A204.1 (cell line): ENCODE measurements at regions not wholly inside any gene's neighbourhood (a gene's known extent, or its start where the extent isn't known, plus 50 kb on each side); places are given as distances from the start of the nearest gene placed in this dataset.

ENCODE experiments used
- FAIRE-seq: peaks from 2 replicates; lab custom pipeline; 2012; peaks lifted over from hg19 to GRCh38; lab: Jason Lieb, UNC

GRCh38 chr3:105042586-105042985 is 324.1 kb upstream of the ALCAM start:
- no peak for FAIRE-seq

DNA sequence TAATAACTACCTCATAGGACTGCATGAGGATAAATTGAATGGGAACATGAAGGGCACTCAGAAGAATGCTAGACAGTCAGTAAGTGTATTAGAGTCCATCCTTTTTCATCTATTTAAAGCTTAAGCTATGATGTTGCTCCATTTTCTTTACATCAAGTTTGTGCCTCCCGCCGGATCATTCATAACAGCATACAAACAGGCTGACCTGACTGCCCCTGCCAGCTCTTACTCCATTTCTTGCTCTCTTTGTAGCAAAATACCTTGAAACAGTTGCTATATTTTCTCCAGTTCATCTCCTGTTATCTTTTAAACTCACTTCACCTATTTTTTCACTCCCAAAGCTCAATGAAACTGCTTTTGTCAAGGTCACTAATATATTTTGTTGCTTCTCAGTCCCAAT is 315.6 kb upstream of the ALCAM start:
- no peak for FAIRE-seq

- no peak for FAIRE-seq
These were observed 314.7 kb upstream of the ALCAM start for GRCh38 chr3:105051972-105052371.

- FAIRE-seq: no peak
These were observed 303.9 kb upstream of the ALCAM start for GRCh38 chr3:105062853-105063252.

GRCh38 chr3:105065895-105066839 is 300.5 kb upstream of the ALCAM start:
- FAIRE-seq: no peak

DNA sequence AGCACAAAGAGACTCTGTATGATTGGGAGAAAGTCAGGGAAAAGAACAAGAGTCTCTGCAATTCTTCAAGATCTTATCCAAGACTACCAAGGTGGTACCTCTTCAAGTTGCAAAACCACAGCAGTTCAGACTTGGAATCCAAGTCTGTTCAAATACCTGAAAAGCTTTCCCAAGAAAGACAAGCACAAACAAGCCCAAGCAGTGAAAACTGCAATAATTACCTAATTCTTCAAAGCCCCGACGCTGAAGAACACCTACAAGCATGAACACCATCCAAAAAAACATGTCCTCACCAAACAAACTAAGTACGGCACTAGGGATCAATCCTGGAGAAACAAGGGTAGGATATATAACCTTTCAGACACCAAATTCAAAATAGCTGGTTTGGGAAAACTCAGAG is 299.3 kb upstream of the ALCAM start:
- no peak for FAIRE-seq

- no peak for FAIRE-seq
These were observed 289.5 kb upstream of the ALCAM start for GRCh38 chr3:105077060-105077822.

DNA sequence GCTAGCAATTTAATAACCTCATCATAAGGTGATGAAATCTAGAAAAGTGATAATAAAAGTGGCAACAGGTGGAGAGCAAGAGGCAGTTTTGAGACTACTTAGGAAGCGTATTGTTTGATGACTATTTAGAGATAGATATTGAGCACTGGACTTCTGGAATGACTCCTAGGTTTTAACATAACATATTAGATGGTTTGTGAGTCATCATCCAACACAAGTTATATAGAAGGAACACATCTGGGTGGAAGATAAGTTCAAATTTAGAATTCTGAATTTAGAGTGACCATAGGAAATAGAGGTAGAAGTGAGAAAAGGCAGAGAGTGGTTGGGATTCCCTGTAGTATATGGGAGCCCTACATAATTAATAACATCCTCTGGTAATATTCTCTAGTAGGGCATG is 282.8 kb upstream of the ALCAM start:
- FAIRE-seq: no peak

GRCh38 chr3:105085506-105085905 is 281.2 kb upstream of the ALCAM start:
- no peak for FAIRE-seq

DNA sequence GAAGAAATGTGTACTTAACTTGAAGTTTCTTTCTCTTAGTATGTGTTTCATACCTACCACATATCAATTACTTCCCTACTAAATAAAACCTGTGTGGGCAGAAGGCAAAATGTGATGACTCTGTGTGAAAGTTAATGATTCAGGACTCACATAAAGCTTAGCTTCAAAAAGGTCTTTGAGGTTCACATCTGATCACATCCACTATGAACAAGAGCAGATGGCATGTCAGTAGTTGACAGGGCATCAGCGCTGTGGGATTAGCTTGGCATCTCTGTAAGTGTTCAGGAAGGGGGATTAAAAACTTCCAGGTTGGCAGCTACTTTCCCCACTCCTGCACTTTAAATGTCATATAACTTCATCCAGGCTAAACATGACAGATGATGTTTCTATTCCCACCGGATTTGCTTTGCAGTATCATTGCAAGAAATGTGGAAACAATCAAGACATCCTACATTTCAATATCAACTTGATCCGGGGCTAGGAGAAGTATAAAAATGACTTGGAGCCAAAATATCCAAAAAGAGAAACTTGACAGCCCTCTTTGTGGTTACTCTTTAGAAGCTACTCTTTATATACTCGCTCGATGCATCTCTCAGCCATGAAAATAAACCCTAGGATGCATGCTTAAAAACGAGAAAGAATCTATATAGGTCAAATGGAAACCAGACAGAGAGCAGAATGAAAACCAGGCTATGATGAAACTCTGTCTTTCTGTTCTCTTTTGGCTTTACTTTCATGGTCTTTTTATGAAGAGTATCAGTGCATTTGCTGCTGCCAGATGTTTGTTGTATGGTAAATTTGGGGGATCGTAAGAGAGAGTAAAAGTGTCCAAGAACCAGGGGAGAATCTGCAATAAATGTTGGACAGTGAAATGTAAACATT is 273.1 kb upstream of the ALCAM start:
- FAIRE-seq: no peak

GRCh38 chr3:105094588-105094987 is 272.1 kb upstream of the ALCAM start:
- no peak for FAIRE-seq

- no peak for FAIRE-seq
These were observed 270.6 kb upstream of the ALCAM start for GRCh38 chr3:105096071-105096470.

GRCh38 chr3:105101603-105102002 is 265.1 kb upstream of the ALCAM start:
- FAIRE-seq: no peak

DNA sequence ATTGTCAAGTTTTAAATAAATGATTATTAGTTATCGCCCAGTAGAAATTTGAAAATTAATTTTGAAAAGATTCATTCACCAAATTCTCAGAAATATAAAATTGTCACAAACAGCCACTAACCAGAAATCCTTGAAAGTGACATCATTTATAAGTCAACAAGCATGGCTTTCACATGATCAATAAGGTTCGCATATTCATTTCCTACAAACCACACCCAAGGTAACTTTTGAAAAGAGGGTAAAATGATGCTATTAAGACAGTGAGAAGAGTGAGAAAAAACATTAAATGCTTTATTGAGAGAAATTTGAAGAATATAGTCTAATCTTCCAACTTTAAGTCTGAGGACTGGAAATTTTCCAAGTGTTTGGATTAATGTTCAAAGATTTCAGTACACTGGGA is 263.6 kb upstream of the ALCAM start:
- no peak for FAIRE-seq

GRCh38 chr3:105108823-105109222 is 257.9 kb upstream of the ALCAM start:
- no peak for FAIRE-seq

GRCh38 chr3:105118905-105119304 is 247.8 kb upstream of the ALCAM start:
- FAIRE-seq: no peak

DNA sequence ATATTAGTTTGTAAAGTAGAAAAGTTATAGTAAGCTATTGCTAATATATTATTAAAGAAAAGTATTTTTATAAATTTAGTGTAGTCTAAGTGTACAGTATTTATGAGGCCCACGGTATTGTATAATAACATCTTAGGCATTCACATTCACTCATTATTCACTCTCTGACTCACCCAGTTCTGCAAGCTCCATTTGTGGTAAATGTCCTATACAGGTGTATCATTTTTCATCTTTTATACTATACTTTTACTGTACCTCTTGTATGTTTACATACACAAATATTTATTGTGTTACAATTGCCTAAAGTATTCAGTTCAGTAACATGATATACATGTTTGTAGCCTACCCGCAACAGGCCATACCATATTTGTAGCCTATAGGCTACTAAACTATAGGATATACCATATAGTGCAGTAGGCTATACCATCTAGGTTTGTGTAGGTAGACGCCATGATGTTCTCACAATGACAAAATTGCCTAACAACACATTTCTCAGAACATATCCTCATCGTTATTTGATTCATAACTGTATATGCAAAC is 246.8 kb upstream of the ALCAM start:
- FAIRE-seq: no peak

- FAIRE-seq: no peak
These were observed 235.8 kb upstream of the ALCAM start for GRCh38 chr3:105130911-105131310.

GRCh38 chr3:105137911-105138310 is 228.8 kb upstream of the ALCAM start:
- no peak for FAIRE-seq

GRCh38 chr3:105139881-105140560 is 226.7 kb upstream of the ALCAM start:
- no peak for FAIRE-seq

DNA sequence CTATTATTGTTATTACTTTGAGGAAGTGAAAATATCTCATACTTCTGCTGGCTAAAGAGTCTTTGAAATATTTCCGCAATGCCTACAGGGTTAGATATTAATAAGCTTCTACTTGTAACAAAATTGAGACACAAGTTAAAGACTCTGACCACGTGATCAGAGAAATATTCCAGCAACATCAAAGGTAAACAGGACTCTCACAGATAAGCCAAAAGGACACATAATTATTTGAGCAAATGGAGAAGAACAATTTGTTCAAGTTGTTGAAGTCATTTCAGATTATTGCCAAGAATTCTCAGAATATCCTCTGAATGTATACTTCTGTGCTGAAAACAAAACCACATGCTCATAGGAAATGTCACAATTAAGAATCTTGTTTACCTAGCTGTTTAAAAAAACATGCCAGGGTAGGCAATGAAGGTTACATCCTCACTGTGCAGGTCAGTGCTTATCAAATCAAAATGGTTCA is 225.8 kb upstream of the ALCAM start:
- FAIRE-seq: no peak
